ENCODE measurements at regions not wholly inside any gene's neighbourhood (a gene's known extent, or its start where the extent isn't known, plus 50 kb on each side); places are given as distances from the start of the nearest gene placed in this dataset.

DNA sequence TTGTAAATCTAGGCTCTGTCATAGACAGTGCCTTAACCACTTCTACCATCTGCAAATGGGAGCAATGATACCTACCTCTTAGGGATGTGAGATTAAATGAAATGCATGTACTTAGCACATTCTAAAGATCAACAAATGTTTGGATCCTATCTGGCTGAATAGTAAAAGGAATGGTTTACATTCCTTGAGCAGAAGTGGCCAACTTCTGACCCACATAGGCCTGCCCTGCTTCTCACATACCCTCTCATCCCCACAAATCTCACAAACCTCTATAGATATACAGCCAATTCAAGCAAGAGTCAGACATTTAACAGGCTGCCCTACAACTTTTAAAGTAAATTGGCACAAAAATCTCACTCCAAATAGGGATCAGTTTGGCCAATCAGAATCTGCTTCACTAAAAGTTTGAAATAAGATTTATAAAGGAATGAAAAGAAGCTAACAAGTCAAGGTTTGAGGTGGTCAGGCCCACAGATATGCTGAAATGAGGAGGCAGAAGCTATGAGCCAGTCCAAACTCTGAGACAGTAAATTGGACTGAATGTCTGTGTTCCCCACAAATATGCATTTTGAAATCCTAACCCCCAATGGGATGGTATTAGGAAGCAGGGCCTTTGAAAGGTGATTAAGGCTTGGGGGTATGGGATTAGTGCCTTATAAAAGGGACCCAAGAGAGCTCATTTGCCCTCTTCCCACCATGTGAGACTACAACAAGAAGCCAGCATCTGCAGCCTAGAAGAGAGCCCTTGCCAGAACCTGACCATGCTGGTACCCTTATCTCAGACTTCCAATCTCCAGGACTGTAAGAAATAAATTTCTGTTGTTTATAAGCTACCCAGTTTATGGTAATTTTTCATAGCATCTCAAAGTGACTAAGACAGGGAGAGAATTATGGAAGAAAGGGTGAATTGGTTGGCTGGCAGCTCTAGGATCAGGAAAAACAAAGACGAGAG is 227.8 kb upstream of the RBMS1 start:
- no peaks in the 10 kb centered on the region for H3K9me3 ChIP-seq (ENCODE audit: control insufficient read depth in 2 of 3, low read length in 3 of 3)
- Mint-ChIP-seq H3K36me3 (peaks cover 0 to 4% (median 0%) of the 10 kb centered on the region in 5 donors), H3K4me1 (peaks cover 0 to 3% (median 0%) of the 10 kb centered on the region in 7 donors), H3K27me3 (peaks cover 0 to 4% (median 0%) of the 10 kb centered on the region in 5 donors), H3K27ac (no peak overlapping the region), H3K9me3 (peaks cover 0 to 15% (median 5%) of the 10 kb centered on the region in 11 donors), H3K4me3 (no peak overlapping the region)
- intact Hi-C loops (cut with micrococcal nuclease) = no loop called here
- H3K27me3 ChIP-seq (ENCODE audit: control insufficient read depth in 2 of 2, insufficient read depth in 2 of 2, low read length in 2 of 2) = no peaks in the 10 kb centered on the region
- no peaks in the 10 kb centered on the region for H3K4me1 ChIP-seq (ENCODE audit: control insufficient read depth in 2 of 2, insufficient read depth in 2 of 2, low read length in 2 of 2)
- H3K36me3 ChIP-seq (ENCODE audit: control insufficient read depth in 2 of 3, insufficient read depth in 3 of 3, low read length in 3 of 3) = no peaks in the 10 kb centered on the region
- no peak for ATAC-seq
- POLR2A ChIA-PET = no interaction called here
- no peak overlapping the region for H3K4me3 ChIP-seq (ENCODE audit: low read length)
- no peak for DNase-seq
- no peak overlapping the region for H3K27ac ChIP-seq (ENCODE audit: low read depth, low read length)
- CTCF ChIA-PET = no interaction called here

DNA sequence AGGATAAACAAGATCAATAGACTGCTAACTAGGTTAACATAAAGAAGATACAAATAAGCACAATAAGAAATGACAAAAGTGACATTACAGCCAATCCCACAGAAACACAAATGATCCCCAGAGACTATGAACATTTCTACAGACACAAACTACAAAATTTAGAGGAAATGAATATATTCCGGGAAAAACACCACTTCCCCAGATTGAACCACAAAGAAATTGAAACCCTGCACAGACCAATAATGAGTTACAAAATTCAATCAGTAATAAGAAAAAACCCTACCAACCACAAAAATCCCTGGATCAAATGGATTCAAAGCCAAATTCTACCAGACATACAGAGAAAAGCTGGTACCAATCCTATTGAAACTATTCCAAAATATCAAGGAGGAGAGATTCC is 232.4 kb upstream of the RBMS1 start:
- Mint-ChIP-seq H3K9me3 (peaks cover 0 to 15% (median 5%) of the 10 kb centered on the region in 11 donors), H3K27ac (no peak overlapping the region), H3K4me1 (peaks cover 0 to 3% (median 0%) of the 10 kb centered on the region in 7 donors), H3K36me3 (peaks cover 0 to 4% (median 0%) of the 10 kb centered on the region in 5 donors), H3K27me3 (peaks cover 0 to 5% (median 0%) of the 10 kb centered on the region in 5 donors), H3K4me3 (no peak overlapping the region)
- Histone ChIP-seq H3K9me3 (ENCODE audit: control insufficient read depth in 2 of 3, low read length in 3 of 3) (no peaks in the 10 kb centered on the region), H3K36me3 (ENCODE audit: control insufficient read depth in 2 of 3, insufficient read depth in 3 of 3, low read length in 3 of 3) (no peaks in the 10 kb centered on the region), H3K4me3 (ENCODE audit: low read length) (no peak overlapping the region), H3K4me1 (ENCODE audit: control insufficient read depth in 2 of 2, insufficient read depth in 2 of 2, low read length in 2 of 2) (no peaks in the 10 kb centered on the region), H3K27ac (ENCODE audit: low read depth, low read length) (no peak overlapping the region), H3K27me3 (ENCODE audit: control insufficient read depth in 2 of 2, insufficient read depth in 2 of 2, low read length in 2 of 2) (no peaks in the 10 kb centered on the region)
- CTCF ChIA-PET = no interaction called here
- intact Hi-C loops (cut with micrococcal nuclease) = no loop called here
- ATAC-seq (no peak), DNase-seq (no peak)
- POLR2A ChIA-PET = no interaction called here

DNA sequence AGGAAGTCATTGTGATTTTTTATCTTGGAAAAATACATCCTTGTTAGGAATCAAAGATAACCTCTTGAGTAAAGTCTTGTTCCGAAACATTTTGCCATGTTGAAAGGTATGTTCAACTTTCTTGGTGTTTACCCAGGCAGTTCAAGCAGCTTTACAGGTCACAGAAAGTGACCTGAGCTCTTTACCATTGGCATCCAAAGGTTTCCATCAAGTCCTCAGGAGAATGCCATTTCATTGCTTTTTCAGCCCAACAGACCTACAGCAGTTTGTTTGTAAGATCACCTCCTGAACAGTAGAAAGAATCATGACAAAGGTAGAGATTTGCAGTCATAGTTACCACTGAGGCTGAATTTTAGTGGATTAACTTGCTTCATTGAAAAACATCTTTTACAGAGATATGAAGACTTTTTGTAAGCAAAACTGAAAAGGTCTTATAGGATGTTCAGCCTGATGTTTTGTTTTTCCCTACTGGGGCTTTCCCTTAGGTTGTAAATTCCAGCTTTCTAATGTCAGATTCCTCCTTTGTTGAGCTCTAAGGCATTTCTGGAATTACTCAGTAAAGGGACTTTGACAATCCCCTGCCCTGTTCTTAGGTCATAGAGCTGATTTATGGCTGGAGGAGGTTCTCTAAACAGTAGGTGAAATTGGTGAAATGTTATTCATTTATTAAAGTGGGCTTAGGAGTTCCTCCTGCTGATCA is 236.8 kb upstream of the RBMS1 start:
- no peak overlapping the region for H3K4me3 ChIP-seq (ENCODE audit: low read length)
- Mint-ChIP-seq H3K4me3 (no peak overlapping the region), H3K9me3 (peaks cover 0 to 7% (median 0%) of the 10 kb centered on the region in 11 donors), H3K27me3 (peaks cover 0 to 16% (median 5%) of the 10 kb centered on the region in 5 donors), H3K27ac (no peak overlapping the region), H3K4me1 (peaks cover 0 to 3% (median 0%) of the 10 kb centered on the region in 7 donors), H3K36me3 (peaks cover 0 to under 1% (median 0%) of the 10 kb centered on the region in 5 donors)
- intact Hi-C loops (cut with micrococcal nuclease) = no loop called here
- POLR2A ChIA-PET = no interaction called here
- no peak overlapping the region for H3K27ac ChIP-seq (ENCODE audit: low read depth, low read length)
- no peaks in the 10 kb centered on the region for H3K36me3 ChIP-seq (ENCODE audit: control insufficient read depth in 2 of 3, insufficient read depth in 3 of 3, low read length in 3 of 3)
- CTCF ChIA-PET = no interaction called here
- DNase-seq = no peak
- no peaks in the 10 kb centered on the region for H3K9me3 ChIP-seq (ENCODE audit: control insufficient read depth in 2 of 3, low read length in 3 of 3)
- no peak for ATAC-seq
- H3K27me3 ChIP-seq (ENCODE audit: control insufficient read depth in 2 of 2, insufficient read depth in 2 of 2, low read length in 2 of 2) = no peaks in the 10 kb centered on the region
- H3K4me1 ChIP-seq (ENCODE audit: control insufficient read depth in 2 of 2, insufficient read depth in 2 of 2, low read length in 2 of 2) = no peaks in the 10 kb centered on the region

DNA sequence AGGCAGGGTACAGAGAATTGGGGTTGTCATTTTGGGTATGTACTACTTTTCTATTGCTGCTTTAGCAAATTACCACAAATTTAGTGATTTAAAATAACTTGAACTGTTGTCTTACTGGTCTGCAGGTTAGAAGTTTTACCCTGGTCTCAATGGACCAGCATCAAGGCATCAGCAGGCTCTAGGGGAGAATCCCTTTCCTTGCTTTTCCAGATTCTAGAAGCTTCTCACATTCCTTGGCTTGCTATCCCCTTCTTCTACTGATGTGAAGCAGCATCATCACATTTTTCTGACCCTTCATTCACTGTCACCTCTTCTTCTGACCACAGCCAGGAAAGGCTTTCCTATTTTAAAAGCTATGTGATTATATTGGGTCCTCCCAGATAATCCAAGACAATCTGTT is 237.8 kb upstream of the RBMS1 start:
- intact Hi-C loops (cut with micrococcal nuclease) = no loop called here
- Histone ChIP-seq H3K27me3 (ENCODE audit: control insufficient read depth in 2 of 2, insufficient read depth in 2 of 2, low read length in 2 of 2) (no peaks in the 10 kb centered on the region), H3K36me3 (ENCODE audit: control insufficient read depth in 2 of 3, insufficient read depth in 3 of 3, low read length in 3 of 3) (no peaks in the 10 kb centered on the region), H3K4me1 (ENCODE audit: control insufficient read depth in 2 of 2, insufficient read depth in 2 of 2, low read length in 2 of 2) (no peaks in the 10 kb centered on the region), H3K9me3 (ENCODE audit: control insufficient read depth in 2 of 3, low read length in 3 of 3) (no peaks in the 10 kb centered on the region), H3K27ac (ENCODE audit: low read depth, low read length) (no peak overlapping the region), H3K4me3 (ENCODE audit: low read length) (no peak overlapping the region)
- Mint-ChIP-seq H3K27ac (no peak overlapping the region), H3K4me1 (peaks cover 0 to 5% (median 0%) of the 10 kb centered on the region in 7 donors), H3K27me3 (peaks cover 0 to 16% (median 5%) of the 10 kb centered on the region in 5 donors), H3K36me3 (no peaks in the 10 kb centered on the region), H3K9me3 (peaks cover 0 to 7% (median 0%) of the 10 kb centered on the region in 11 donors), H3K4me3 (no peak overlapping the region)
- ChIA-PET POLR2A (no interaction called here), CTCF (no interaction called here)
- DNase-seq (no peak), ATAC-seq (no peak)

DNA sequence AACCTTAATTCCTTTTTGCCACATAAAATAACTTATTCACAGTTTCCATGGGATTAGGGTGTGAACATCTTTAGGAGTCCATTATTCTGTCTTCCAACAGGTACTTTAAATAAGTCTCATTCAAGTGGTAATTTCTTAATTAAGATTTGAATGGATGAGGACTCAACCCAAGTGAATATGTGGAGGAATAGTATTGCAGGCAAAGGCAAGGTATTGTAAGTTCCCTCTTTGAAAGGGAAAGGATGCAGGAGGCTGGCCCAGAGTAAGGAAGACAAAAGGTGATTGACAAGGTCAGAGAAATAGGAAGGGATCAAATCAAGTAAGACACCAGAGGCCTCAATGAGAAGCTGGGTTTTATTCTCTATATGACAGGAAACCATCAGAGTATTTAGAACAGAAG is 238.2 kb upstream of the RBMS1 start:
- POLR2A ChIA-PET = no interaction called here
- H3K9me3 Mint-ChIP-seq = peaks cover 0 to 7% (median 0%) of the 10 kb centered on the region in 11 donors
- no peak overlapping the region for H3K4me3 Mint-ChIP-seq
- Histone ChIP-seq H3K36me3 (ENCODE audit: control insufficient read depth in 2 of 3, insufficient read depth in 3 of 3, low read length in 3 of 3) (no peaks in the 10 kb centered on the region), H3K4me1 (ENCODE audit: control insufficient read depth in 2 of 2, insufficient read depth in 2 of 2, low read length in 2 of 2) (no peaks in the 10 kb centered on the region), H3K27ac (ENCODE audit: low read depth, low read length) (no peak overlapping the region), H3K27me3 (ENCODE audit: control insufficient read depth in 2 of 2, insufficient read depth in 2 of 2, low read length in 2 of 2) (no peaks in the 10 kb centered on the region), H3K4me3 (ENCODE audit: low read length) (no peak overlapping the region), H3K9me3 (ENCODE audit: control insufficient read depth in 2 of 3, low read length in 3 of 3) (no peaks in the 10 kb centered on the region)
- CTCF ChIA-PET = no interaction called here
- H3K4me1 Mint-ChIP-seq = peaks cover 0 to 7% (median 0%) of the 10 kb centered on the region in 7 donors
- H3K36me3 Mint-ChIP-seq = no peaks in the 10 kb centered on the region
- no peak for DNase-seq
- peaks cover 0 to 16% (median 5%) of the 10 kb centered on the region in 5 donors for H3K27me3 Mint-ChIP-seq
- no peak for ATAC-seq
- no peak overlapping the region for H3K27ac Mint-ChIP-seq
- intact Hi-C loops (cut with micrococcal nuclease) = no loop called here

DNA sequence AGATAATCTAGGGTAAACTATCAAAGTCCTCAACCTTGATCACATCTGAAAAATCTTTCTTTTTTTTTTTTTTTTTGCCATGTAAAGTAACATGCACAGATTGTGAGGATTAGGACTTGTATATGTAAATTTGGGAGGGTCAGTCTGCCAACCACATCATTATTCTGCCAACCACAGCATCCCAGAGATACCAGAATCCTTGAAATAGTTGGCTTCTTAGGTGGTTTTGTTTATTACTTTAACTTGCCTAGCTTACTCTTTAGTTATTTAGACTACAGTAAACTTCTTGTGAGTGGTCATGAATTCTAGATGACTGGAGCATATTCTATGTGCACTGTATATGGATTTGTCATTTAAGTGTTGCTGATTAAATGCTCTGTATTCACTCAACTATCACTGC is 242.1 kb upstream of the RBMS1 start:
- no peak overlapping the region for H3K4me3 ChIP-seq (ENCODE audit: low read length)
- no peak for ATAC-seq
- Mint-ChIP-seq H3K4me3 (no peak overlapping the region), H3K4me1 (peaks cover 0 to 7% (median 0%) of the 10 kb centered on the region in 7 donors), H3K36me3 (no peaks in the 10 kb centered on the region), H3K27me3 (peaks cover 0 to 11% (median 2%) of the 10 kb centered on the region in 5 donors), H3K27ac (no peak overlapping the region), H3K9me3 (peaks cover 0 to 7% (median 0%) of the 10 kb centered on the region in 11 donors)
- CTCF ChIA-PET = interaction anchor here (0.8 kb wide), 1 partner anchor 407 kb away, joined by 3 read pairs; no protein-coding TSS in a partner anchor
- no peaks in the 10 kb centered on the region for H3K9me3 ChIP-seq (ENCODE audit: control insufficient read depth in 2 of 3, low read length in 3 of 3)
- H3K36me3 ChIP-seq (ENCODE audit: control insufficient read depth in 2 of 3, insufficient read depth in 3 of 3, low read length in 3 of 3) = no peaks in the 10 kb centered on the region
- no peaks in the 10 kb centered on the region for H3K4me1 ChIP-seq (ENCODE audit: control insufficient read depth in 2 of 2, insufficient read depth in 2 of 2, low read length in 2 of 2)
- intact Hi-C loops (cut with micrococcal nuclease) = no loop called here
- POLR2A ChIA-PET = no interaction called here
- no peak for DNase-seq
- H3K27ac ChIP-seq (ENCODE audit: low read depth, low read length) = no peak overlapping the region
- no peaks in the 10 kb centered on the region for H3K27me3 ChIP-seq (ENCODE audit: control insufficient read depth in 2 of 2, insufficient read depth in 2 of 2, low read length in 2 of 2)

All from naive thymus-derived CD4-positive, alpha-beta T cell (primary cell).